HT-29 (cell line): ENCODE measurements at regions not wholly inside any gene's neighbourhood (a gene's known extent, or its start where the extent isn't known, plus 50 kb on each side); places are given as distances from the start of the nearest gene placed in this dataset.
A peak's percentile ranks its signal among the peaks of the same experiment; 100 is the strongest.
"Not testable (repeated sequence)": the region's sequence is repeated elsewhere in the genome, so short reads cannot be mapped to it uniquely, and the experiment has no call there.

Experiments
- DNase-seq: peaks from one replicate; pipeline ENCODE4 v3.0.0-alpha.2; 2015; ENCODE audit warnings: low spot score

GRCh38 chr5:53411388-53411787 lies 69.0 kb upstream of the FST start:
- no peak for DNase-seq

GRCh38 chr5:53412499-53412898 lies 67.9 kb upstream of the FST start:
- DNase-seq = not testable (repeated sequence)

GRCh38 chr5:53416144-53416738 lies 64.2 kb upstream of the FST start:
- DNase-seq = peak; percentile 17

- DNase-seq = no peak
Measured at GRCh38 chr5:53418409-53418808, 62.0 kb upstream of the FST start.

GRCh38 chr5:53418826-53419658 lies 61.4 kb upstream of the FST start:
- DNase-seq = no peak

GRCh38 chr5:53422539-53422938 lies 57.9 kb upstream of the FST start:
- no peak for DNase-seq

- no peak for DNase-seq
Measured at GRCh38 chr5:53423724-53424123, 56.7 kb upstream of the FST start.

- no peak for DNase-seq
Measured at GRCh38 chr5:53424686-53425615, 55.5 kb upstream of the FST start.

GRCh38 chr5:53425687-53426511 lies 54.5 kb upstream of the FST start:
- peak; percentile 66 for DNase-seq

- no peak for DNase-seq
Measured at GRCh38 chr5:53426512-53426830, 54.0 kb upstream of the FST start.

GRCh38 chr5:53426878-53427277 lies 53.6 kb upstream of the FST start:
- no peak for DNase-seq

GRCh38 chr5:53427965-53428364 lies 52.5 kb upstream of the FST start:
- no peak for DNase-seq

- DNase-seq = no peak
Measured at GRCh38 chr5:53429706-53430105, 50.7 kb upstream of the FST start.

- DNase-seq = peak; percentile 30
Measured at GRCh38 chr5:53430618-53431252, 49.7 kb upstream of the FST start.
